CD8-positive, alpha-beta memory T cell (primary cell): ENCODE measurements at regions not wholly inside any gene's neighbourhood (a gene's known extent, or its start where the extent isn't known, plus 50 kb on each side); places are given as distances from the start of the nearest gene placed in this dataset.

Experiments used
- CTCF ChIA-PET: fragments of 350-600 bp; sonication (Branson Sonifier 250); formaldehyde crosslinking; loops from one replicate; lab custom pipeline; 2021; ENCODE audit warnings: antibody characterized with exemption; lab: Charles Lee
- POLR2A ChIA-PET: fragments of 350-600 bp; sonication (Branson Sonifier 250); formaldehyde crosslinking; loops from one replicate; lab custom pipeline; 2021; ENCODE audit warnings: antibody characterized with exemption; lab: Charles Lee
- DNase-seq, 5 donors: peaks; one replicate each; pipeline versions ENCODE4 v3.0.0 to v3.0.0-alpha.2; 2020 to 2022; ENCODE audit warnings: mixed read lengths in 1 of 5
- H3K27ac ChIP-seq: one replicate; pipeline ENCODE4 v1.7.0; 2013; ENCODE audit warnings: low read depth, mild to moderate bottlenecking, low read length, moderate library complexity
- H3K27me3 ChIP-seq: 2 replicates; pipeline ENCODE4 v1.7.0; 2013; ENCODE audit warnings: low read length, mild to moderate bottlenecking; ENCODE audit not compliant: insufficient read depth, poor library complexity, severe bottlenecking
- H3K36me3 ChIP-seq: 2 replicates; pipeline ENCODE4 v1.7.0; 2013; ENCODE audit warnings: mild to moderate bottlenecking, low read length, moderate library complexity; ENCODE audit not compliant: insufficient read depth
- H3K4me1 ChIP-seq: 2 replicates; pipeline ENCODE4 v1.7.0; 2013; ENCODE audit warnings: mild to moderate bottlenecking, low read length, moderate library complexity; ENCODE audit not compliant: insufficient read depth
- H3K4me3 ChIP-seq: 2 replicates; pipeline ENCODE4 v1.7.0; 2013; ENCODE audit warnings: mild to moderate bottlenecking, low read length
- H3K9me3 ChIP-seq: 2 replicates; pipeline ENCODE4 v1.7.0; 2013; ENCODE audit warnings: mild to moderate bottlenecking, low read length
- H3K27ac Mint-ChIP-seq, 8 donors: one replicate each; pipeline ENCODE4 v1.8.0; 2020 to 2021; ENCODE audit warnings: mixed read lengths in 8 of 8, mild to moderate bottlenecking in 6 of 8, inconsistent platforms in 3 of 8, moderate library complexity in 3 of 8
- H3K27me3 Mint-ChIP-seq, 2 donors: one replicate each; pipeline ENCODE4 v1.8.0; 2020 to 2021; ENCODE audit warnings: mixed read lengths in 2 of 2, mild to moderate bottlenecking in 1 of 2, moderate library complexity in 1 of 2
- H3K36me3 Mint-ChIP-seq, 3 donors: one replicate each; pipeline ENCODE4 v1.8.0; 2020 to 2021; ENCODE audit warnings: mixed read lengths in 3 of 3, inconsistent platforms in 1 of 3, mild to moderate bottlenecking in 1 of 3
- H3K4me1 Mint-ChIP-seq, 3 donors: one replicate each; pipeline ENCODE4 v1.8.0; 2020 to 2021; ENCODE audit warnings: mixed read lengths in 3 of 3, inconsistent platforms in 1 of 3, mild to moderate bottlenecking in 1 of 3
- H3K4me3 Mint-ChIP-seq, 7 donors: one replicate each; pipeline ENCODE4 v1.8.0; 2020 to 2021; ENCODE audit warnings: mixed read lengths in 7 of 7, mild to moderate bottlenecking in 6 of 7, moderate library complexity in 4 of 7, inconsistent platforms in 2 of 7
- H3K9me3 Mint-ChIP-seq, 5 donors: one replicate each; pipeline ENCODE4 v1.8.0; 2020 to 2022; ENCODE audit warnings: mixed read lengths in 5 of 5, mild to moderate bottlenecking in 3 of 5, moderate library complexity in 2 of 5, inconsistent platforms in 1 of 5

GRCh38 chr7:110050785-110051184, 1040.1 kb upstream of the LRRN3 start:
- ChIA-PET POLR2A (no interaction called here), CTCF (no interaction called here)
- Mint-ChIP-seq H3K27me3 (no peaks in the 10 kb centered on the region), H3K4me1 (no peaks in the 10 kb centered on the region), H3K9me3 (peaks cover 0 to 4% (median 3%) of the 10 kb centered on the region in 5 donors), H3K27ac (no peak overlapping the region), H3K4me3 (no peak overlapping the region), H3K36me3 (no peaks in the 10 kb centered on the region)
- H3K36me3 ChIP-seq: no peaks in the 10 kb centered on the region
- H3K27me3 ChIP-seq: no peaks in the 10 kb centered on the region
- H3K9me3 ChIP-seq: no peaks in the 10 kb centered on the region
- no peak for DNase-seq
- no peak overlapping the region for H3K4me3 ChIP-seq
- H3K4me1 ChIP-seq: no peaks in the 10 kb centered on the region
- H3K27ac ChIP-seq: no peak overlapping the region

GRCh38 chr7:110051372-110051771, 1039.6 kb upstream of the LRRN3 start:
- H3K27ac ChIP-seq: no peak overlapping the region
- no peaks in the 10 kb centered on the region for H3K27me3 Mint-ChIP-seq
- no peak for DNase-seq

GRCh38 chr7:110056331-110056730, 1034.6 kb upstream of the LRRN3 start:
- no peak overlapping the region for H3K27ac ChIP-seq
- no peaks in the 10 kb centered on the region for H3K4me1 Mint-ChIP-seq
- POLR2A ChIA-PET: no interaction called here
- no peaks in the 10 kb centered on the region for H3K4me1 ChIP-seq
- H3K4me3 ChIP-seq: no peak overlapping the region
- no peaks in the 10 kb centered on the region for H3K36me3 ChIP-seq
- H3K36me3 Mint-ChIP-seq: no peaks in the 10 kb centered on the region
- no peak for DNase-seq
- no peak overlapping the region for H3K27ac Mint-ChIP-seq
- H3K27me3 ChIP-seq: no peaks in the 10 kb centered on the region
- peaks cover 0 to 6% (median 3%) of the 10 kb centered on the region in 5 donors for H3K9me3 Mint-ChIP-seq
- H3K27me3 Mint-ChIP-seq: no peaks in the 10 kb centered on the region
- CTCF ChIA-PET: no interaction called here
- no peaks in the 10 kb centered on the region for H3K9me3 ChIP-seq
- H3K4me3 Mint-ChIP-seq: no peak overlapping the region

More at GRCh38 chr7:110051372-110051771, 1039.6 kb upstream of the LRRN3 start:
- Histone ChIP-seq H3K27me3 (no peaks in the 10 kb centered on the region), H3K4me1 (no peaks in the 10 kb centered on the region), H3K9me3 (no peaks in the 10 kb centered on the region), H3K36me3 (no peaks in the 10 kb centered on the region), H3K4me3 (no peak overlapping the region)
- ChIA-PET POLR2A (no interaction called here), CTCF (no interaction called here)
- H3K36me3 Mint-ChIP-seq: no peaks in the 10 kb centered on the region
- no peaks in the 10 kb centered on the region for H3K4me1 Mint-ChIP-seq
- no peak overlapping the region for H3K27ac Mint-ChIP-seq
- peaks cover 2 to 4% (median 3%) of the 10 kb centered on the region in 5 donors for H3K9me3 Mint-ChIP-seq
- no peak overlapping the region for H3K4me3 Mint-ChIP-seq

- no peak overlapping the region for H3K27ac Mint-ChIP-seq
- no peaks in the 10 kb centered on the region for H3K36me3 ChIP-seq
- CTCF ChIA-PET: no interaction called here
- H3K9me3 ChIP-seq: no peaks in the 10 kb centered on the region
- H3K36me3 Mint-ChIP-seq: no peaks in the 10 kb centered on the region
- no peaks in the 10 kb centered on the region for H3K27me3 ChIP-seq
- no peaks in the 10 kb centered on the region for H3K4me1 ChIP-seq
- POLR2A ChIA-PET: no interaction called here
- DNase-seq: no peak
- H3K27ac ChIP-seq: no peak overlapping the region
- H3K4me3 Mint-ChIP-seq: no peak overlapping the region
- H3K9me3 Mint-ChIP-seq: peaks cover 0 to 6% (median 2%) of the 10 kb centered on the region in 5 donors
- no peaks in the 10 kb centered on the region for H3K27me3 Mint-ChIP-seq
- H3K4me3 ChIP-seq: no peak overlapping the region
- H3K4me1 Mint-ChIP-seq: no peaks in the 10 kb centered on the region
These were observed 1032.5 kb upstream of the LRRN3 start for GRCh38 chr7:110058401-110058800.

- ChIA-PET CTCF (no interaction called here), POLR2A (no interaction called here)
- Histone ChIP-seq H3K27ac (no peak overlapping the region), H3K9me3 (no peaks in the 10 kb centered on the region), H3K4me3 (no peak overlapping the region), H3K27me3 (no peaks in the 10 kb centered on the region), H3K36me3 (no peaks in the 10 kb centered on the region), H3K4me1 (no peaks in the 10 kb centered on the region)
- no peaks in the 10 kb centered on the region for H3K4me1 Mint-ChIP-seq
- peaks cover 0 to 3% (median 0%) of the 10 kb centered on the region in 5 donors for H3K9me3 Mint-ChIP-seq
- no peaks in the 10 kb centered on the region for H3K36me3 Mint-ChIP-seq
- H3K4me3 Mint-ChIP-seq: no peak overlapping the region
- H3K27ac Mint-ChIP-seq: no peak overlapping the region
- DNase-seq: no peak
- H3K27me3 Mint-ChIP-seq: no peaks in the 10 kb centered on the region
These were observed 1029.5 kb upstream of the LRRN3 start for GRCh38 chr7:110061387-110061786.

- H3K36me3 ChIP-seq: no peaks in the 10 kb centered on the region
- no peaks in the 10 kb centered on the region for H3K4me1 Mint-ChIP-seq
- CTCF ChIA-PET: no interaction called here
- no peaks in the 10 kb centered on the region for H3K27me3 ChIP-seq
- peaks cover 0 to 3% (median 2%) of the 10 kb centered on the region in 5 donors for H3K9me3 Mint-ChIP-seq
- no peak overlapping the region for H3K27ac Mint-ChIP-seq
- no peak overlapping the region for H3K4me3 Mint-ChIP-seq
- no peaks in the 10 kb centered on the region for H3K9me3 ChIP-seq
- DNase-seq: no peak
- H3K36me3 Mint-ChIP-seq: no peaks in the 10 kb centered on the region
- H3K27ac ChIP-seq: no peak overlapping the region
- POLR2A ChIA-PET: no interaction called here
- no peaks in the 10 kb centered on the region for H3K27me3 Mint-ChIP-seq
- no peak overlapping the region for H3K4me3 ChIP-seq
- no peaks in the 10 kb centered on the region for H3K4me1 ChIP-seq
These were observed 1025.8 kb upstream of the LRRN3 start for GRCh38 chr7:110065121-110065520.

- H3K27me3 Mint-ChIP-seq: no peaks in the 10 kb centered on the region
- Histone ChIP-seq H3K27ac (no peak overlapping the region), H3K4me3 (no peak overlapping the region), H3K36me3 (no peaks in the 10 kb centered on the region), H3K9me3 (no peaks in the 10 kb centered on the region), H3K4me1 (no peaks in the 10 kb centered on the region), H3K27me3 (no peaks in the 10 kb centered on the region)
- no peak for DNase-seq
- no peaks in the 10 kb centered on the region for H3K4me1 Mint-ChIP-seq
- H3K9me3 Mint-ChIP-seq: peaks cover 0 to 5% (median 0%) of the 10 kb centered on the region in 5 donors
- ChIA-PET POLR2A (no interaction called here), CTCF (no interaction called here)
- H3K4me3 Mint-ChIP-seq: no peak overlapping the region
- H3K27ac Mint-ChIP-seq: no peak overlapping the region
- H3K36me3 Mint-ChIP-seq: no peaks in the 10 kb centered on the region
These were observed 1024.1 kb upstream of the LRRN3 start for GRCh38 chr7:110066843-110067242.

- H3K36me3 ChIP-seq: no peaks in the 10 kb centered on the region
- no peaks in the 10 kb centered on the region for H3K4me1 ChIP-seq
- no peak overlapping the region for H3K4me3 Mint-ChIP-seq
- no peaks in the 10 kb centered on the region for H3K27me3 Mint-ChIP-seq
- no peaks in the 10 kb centered on the region for H3K9me3 ChIP-seq
- H3K27me3 ChIP-seq: no peaks in the 10 kb centered on the region
- H3K27ac ChIP-seq: no peak overlapping the region
- peaks cover 0 to 5% (median 0%) of the 10 kb centered on the region in 5 donors for H3K9me3 Mint-ChIP-seq
- DNase-seq: no peak
- CTCF ChIA-PET: no interaction called here
- H3K4me3 ChIP-seq: no peak overlapping the region
- no peaks in the 10 kb centered on the region for H3K36me3 Mint-ChIP-seq
- no peaks in the 10 kb centered on the region for H3K4me1 Mint-ChIP-seq
- no peak overlapping the region for H3K27ac Mint-ChIP-seq
- POLR2A ChIA-PET: no interaction called here
These were observed 1019.7 kb upstream of the LRRN3 start for GRCh38 chr7:110071192-110071591.

- Histone ChIP-seq H3K4me3 (no peak overlapping the region), H3K27ac (no peak overlapping the region), H3K4me1 (no peaks in the 10 kb centered on the region), H3K27me3 (no peaks in the 10 kb centered on the region), H3K36me3 (no peaks in the 10 kb centered on the region), H3K9me3 (no peaks in the 10 kb centered on the region)
- Mint-ChIP-seq H3K27me3 (no peaks in the 10 kb centered on the region), H3K36me3 (no peaks in the 10 kb centered on the region), H3K27ac (no peak overlapping the region), H3K4me1 (no peaks in the 10 kb centered on the region), H3K9me3 (peaks cover 0 to 7% (median 0%) of the 10 kb centered on the region in 5 donors), H3K4me3 (no peak overlapping the region)
- ChIA-PET POLR2A (no interaction called here), CTCF (no interaction called here)
- DNase-seq: no peak
These were observed 1015.5 kb upstream of the LRRN3 start for GRCh38 chr7:110075450-110075849.
